ENCODE measurements at regions not wholly inside any gene's neighbourhood (a gene's known extent, or its start where the extent isn't known, plus 50 kb on each side); places are given as distances from the start of the nearest gene placed in this dataset.

DNA sequence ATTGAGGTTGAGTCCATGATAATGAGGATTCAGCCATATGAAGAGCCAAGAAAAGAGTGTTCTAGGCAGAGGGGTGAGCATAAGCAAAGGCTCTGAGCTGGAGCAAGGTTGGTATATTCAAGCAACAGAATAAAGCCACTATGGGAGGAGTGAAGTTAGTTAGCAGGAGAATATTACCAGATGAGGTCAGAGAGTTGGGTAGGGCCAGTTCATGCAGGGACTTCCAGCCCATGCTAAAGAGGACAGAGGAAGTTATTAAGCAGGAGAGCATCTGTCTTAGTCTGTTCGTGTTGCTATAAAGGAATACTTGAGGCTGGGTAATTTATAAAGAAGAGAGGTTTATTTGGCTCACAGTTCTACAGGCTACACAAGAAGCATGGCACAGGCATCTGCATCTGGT, 57.1 kb upstream of the ATG10 start:
- DNase-seq (ENCODE audit: low spot score in 2 of 2) (no peak), FAIRE-seq (no peak)

DNA sequence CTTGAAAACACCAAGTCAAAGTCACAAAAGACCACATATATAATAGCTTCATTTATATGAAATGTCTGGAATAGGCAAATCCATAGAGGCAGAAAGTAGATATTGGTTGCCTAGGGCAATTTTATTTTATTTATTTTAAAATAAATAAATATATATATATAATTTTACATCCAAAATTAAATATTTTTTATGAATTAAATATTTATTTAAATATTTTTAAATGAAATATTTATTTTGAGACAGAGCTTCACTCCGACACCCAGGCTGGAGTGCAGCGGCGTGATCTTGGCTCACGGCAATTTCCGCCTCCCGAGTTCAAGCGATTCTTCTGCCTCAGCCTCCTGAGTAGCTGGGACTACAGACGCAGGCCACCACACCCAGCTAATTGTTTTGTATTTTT, 58.9 kb upstream of the ATG10 start:
- DNase-seq (ENCODE audit: low spot score in 2 of 2): no peak

DNA sequence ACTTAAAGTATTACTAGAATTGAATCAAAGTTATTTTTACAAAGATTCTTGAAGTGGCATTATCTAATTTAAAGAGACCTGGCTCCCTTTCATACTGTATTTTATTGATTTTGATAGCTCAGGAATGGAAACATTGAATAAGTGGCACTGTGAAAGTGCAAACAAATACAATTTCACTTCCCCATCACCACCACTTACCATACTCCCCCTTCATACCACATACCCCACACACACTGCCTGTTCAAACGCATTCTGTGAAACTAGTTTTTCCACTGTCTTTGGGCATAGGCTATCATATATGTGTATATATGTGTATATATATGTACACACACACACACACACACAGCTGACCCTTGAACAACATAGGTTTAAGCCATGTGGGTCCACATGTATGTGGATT, 62.1 kb upstream of the ATG10 start:
- no peak for DNase-seq (ENCODE audit: low spot score in 2 of 2)
- no peak for FAIRE-seq

More for the DNA sequence above, 58.9 kb upstream of the ATG10 start:
- FAIRE-seq: no peak

DNA sequence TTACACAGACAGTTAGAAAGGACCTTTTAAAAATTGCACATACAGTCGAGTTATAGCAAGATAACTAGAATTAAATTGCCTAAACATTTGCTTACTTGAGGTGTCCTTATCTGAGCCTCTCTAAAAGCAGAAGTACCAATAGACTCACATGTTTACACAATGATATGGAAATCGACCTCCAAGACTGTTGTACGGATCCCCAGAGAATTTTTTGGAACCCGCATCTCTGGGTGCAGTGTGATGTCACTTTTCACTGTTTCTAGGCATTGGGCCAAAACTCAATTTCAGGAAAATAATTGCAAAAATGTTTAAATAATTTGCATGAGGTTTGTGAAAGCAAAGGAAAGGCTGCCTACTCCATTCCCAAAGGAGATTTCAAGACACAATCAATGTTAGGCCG, 63.1 kb upstream of the ATG10 start:
- no peak for DNase-seq (ENCODE audit: low spot score in 2 of 2)
- no peak for FAIRE-seq

DNA sequence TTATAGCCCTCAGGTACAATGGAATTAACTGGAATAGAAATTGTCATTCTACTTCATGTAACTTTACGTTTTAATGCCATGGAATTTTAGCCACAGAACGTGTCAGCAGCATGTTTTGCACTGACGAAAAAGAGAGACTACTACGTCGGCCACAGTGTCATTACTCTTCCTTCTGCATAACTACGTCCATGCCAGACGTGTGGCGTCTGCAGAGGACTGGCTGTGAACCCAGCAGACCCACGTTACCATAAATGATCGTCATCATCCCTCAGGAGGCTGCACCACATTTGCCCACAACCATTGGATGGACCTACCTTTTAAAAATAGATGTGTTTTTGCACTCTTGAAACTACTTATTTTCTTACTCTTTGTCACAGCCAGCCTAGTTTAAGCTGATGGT, 63.8 kb upstream of the ATG10 start:
- DNase-seq (ENCODE audit: low spot score in 2 of 2) (no peak), FAIRE-seq (no peak)

DNA sequence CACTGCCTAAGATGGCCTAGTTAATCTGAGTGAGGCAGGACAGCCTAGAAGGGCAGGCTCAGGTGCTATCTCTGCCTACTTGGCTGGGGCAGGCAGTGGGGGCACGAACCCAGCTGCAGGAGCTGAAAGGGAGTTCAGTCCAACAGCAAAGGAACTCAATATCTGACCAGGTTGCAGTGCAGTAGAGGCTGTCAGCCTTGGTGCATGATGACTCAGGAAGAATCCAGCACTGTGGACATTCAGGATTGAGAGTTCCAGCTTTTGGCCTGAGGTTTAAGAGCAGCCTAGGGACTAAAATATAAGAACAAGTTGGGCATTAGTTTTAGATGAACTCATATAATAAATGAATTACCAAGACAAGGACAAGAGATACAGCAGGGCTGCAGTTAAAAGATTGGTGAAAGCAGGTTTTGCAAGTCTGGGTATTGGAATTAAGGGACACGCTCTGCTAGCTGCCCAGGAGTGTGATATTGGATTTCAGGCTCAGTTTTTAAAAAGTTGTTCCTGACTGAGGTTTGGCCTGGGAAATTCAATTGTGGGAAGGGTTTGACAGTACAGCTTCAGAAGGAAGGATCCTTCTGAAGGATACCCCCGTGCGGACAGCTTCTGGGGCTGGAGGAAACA, 64.7 kb upstream of the ATG10 start:
- DNase-seq (ENCODE audit: low spot score in 2 of 2) (no peak), FAIRE-seq (no peak)

DNA sequence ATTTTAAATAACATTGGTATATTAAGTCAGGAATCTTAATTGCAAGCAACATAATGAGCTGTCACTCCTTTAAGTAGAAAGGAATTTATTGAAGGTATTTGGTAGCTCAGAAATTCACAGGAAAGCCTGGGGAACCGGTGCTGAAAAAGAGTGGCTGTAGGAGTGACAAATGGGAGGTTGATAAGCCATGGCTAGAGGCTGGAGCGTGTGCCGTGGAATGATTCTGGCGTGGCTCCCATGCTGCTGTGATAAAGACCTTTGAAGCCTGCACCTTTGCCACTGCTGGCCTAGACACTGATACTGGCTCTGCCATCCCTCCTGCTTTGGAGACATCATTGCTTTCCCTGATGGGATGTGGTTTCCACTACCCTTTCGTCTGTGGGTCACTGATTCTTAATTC, 65.7 kb upstream of the ATG10 start:
- FAIRE-seq: no peak

DNA sequence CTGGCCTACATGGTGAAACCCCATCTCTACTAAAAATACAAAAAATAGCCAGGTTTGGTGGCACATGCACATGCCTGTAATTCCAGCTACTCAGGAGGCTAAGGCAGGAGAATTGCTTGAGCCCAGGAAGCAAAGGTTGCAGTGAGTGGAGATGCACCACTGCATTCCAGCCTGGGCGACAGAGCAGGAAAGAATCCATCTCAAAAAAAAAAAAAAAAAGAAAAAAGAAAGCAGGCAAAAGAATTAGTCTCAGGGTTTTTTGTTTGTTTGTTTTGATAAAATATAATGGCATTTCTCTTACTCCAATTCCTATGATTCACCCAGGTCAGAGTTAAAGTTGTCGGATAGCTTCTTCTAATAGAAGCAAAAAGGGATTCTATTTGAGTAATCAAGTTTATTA, 67.0 kb upstream of the ATG10 start:
- FAIRE-seq (no peak), DNase-seq (ENCODE audit: low spot score in 2 of 2) (no peak)

More for the DNA sequence above, 65.7 kb upstream of the ATG10 start:
- DNase-seq (ENCODE audit: low spot score in 2 of 2): no peak

DNA sequence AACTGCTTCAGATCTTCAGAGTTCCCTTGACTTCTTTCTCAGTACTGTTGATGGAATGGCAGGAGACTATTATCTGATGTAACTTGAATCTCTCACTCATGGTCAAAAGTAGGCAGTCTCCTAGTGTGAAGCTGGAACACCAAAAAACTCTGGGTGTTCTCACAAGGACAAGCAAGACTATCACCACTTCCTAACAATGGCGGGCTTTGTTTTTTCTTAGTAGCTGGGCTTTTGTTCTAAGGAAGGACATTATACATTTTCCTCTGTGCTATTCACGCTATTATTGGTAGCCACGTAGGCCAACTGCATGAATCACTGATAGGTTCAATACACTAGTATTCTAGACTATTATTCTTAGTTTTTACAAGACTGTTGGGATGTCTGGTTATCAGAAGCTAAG, 67.7 kb upstream of the ATG10 start:
- no peak for FAIRE-seq

DNA sequence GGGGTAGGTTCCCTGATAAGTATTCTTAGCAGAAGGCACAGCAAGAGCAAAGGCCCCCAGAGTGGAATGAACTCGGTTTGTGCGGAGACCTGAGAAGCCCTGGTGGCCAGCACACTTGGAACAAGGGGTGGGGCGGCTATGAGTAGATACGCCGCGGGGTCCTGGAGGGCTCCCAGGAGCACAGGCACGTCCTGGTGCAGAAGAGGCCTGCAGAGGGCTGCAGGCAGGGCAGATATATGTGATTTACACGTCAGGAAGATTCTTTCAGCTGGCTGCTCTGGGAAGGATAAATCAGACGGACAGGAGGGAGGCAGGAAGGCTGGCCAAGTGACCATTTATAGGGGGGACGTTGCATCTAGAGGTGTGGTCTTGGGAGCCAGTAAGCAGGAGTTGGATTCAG, 70.2 kb upstream of the ATG10 start:
- DNase-seq (ENCODE audit: low spot score in 2 of 2) (no peak), FAIRE-seq (no peak)

More for the DNA sequence above, 67.7 kb upstream of the ATG10 start:
- DNase-seq (ENCODE audit: low spot score in 2 of 2): no peak

DNA sequence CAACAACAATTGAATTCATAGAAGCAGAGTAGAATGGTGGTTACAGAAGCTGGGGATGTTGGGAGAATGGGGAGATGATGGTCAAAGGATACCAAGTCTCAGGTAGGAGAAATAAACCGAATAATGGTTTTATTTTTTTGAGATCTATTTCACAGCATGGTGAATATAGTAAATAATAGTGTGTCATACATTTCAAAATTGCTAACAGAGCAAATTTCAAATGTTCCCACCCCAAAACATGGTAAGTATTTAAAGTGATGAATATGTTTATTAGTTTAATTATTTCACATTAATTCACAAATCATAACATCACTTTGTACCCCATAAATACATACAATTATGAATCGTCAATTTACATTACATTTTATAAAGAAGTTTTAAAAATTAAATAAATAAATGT, 72.7 kb upstream of the ATG10 start:
- FAIRE-seq: no peak
- DNase-seq (ENCODE audit: low spot score in 2 of 2): no peak

DNA sequence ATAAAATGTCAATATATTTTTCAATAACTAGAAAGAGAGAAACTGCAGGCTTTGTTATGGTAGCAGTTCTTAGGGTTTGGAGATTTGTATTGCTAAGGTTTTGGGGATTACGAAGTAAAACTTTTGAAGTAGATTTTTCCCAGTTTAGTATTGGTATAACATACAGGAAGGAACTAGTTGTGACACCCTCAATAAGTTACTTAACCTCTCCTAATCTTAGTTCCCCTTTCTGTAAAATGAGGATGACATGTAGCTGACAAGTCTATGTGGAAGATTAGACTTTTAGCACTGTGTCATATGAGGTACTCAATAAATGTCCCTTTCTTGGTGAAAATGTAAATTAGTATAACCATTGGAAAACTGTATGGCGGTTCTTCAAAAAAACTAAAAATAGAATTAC, 73.4 kb upstream of the ATG10 start:
- no peak for DNase-seq (ENCODE audit: low spot score in 2 of 2)
- FAIRE-seq: no peak

DNA sequence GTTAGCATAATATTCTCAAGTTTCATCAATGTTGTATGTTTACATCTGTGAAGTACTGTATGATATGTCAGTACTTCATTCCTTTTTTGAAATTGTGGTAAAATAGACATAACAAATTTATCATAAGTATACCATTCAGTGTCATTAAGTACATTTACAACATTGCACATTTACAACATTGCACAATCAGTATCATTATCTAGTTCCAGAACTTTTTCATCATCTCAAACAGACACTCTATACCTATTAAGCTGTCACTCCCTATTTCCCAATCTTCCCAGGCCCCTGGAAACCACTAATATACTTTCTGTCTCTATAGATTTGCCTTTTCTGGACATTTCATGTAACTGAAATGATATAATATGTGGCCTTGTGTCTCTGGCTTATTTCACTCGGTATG, 75.1 kb upstream of the ATG10 start:
- FAIRE-seq: no peak

DNA sequence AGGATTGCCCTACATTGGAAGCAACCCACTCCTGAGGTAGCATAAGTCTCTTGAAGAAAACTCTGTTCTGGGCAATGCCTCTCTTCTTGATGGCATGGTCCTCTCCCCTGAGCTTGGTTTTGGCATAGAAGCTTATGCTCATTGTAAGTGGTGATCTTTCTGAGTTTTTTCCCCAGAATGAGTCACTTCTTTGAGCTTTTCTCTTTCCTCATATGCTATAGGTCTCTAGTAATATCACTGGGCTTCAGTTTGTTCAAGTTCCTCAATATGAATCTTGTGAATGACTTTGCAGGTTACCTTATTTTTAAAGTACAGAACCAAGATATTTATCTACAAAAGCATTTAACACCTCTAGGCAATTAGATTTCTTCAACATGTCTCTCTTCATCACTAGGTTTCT, 76.5 kb upstream of the ATG10 start:
- DNase-seq (ENCODE audit: low spot score in 2 of 2) (no peak), FAIRE-seq (no peak)

More for the DNA sequence above, 75.1 kb upstream of the ATG10 start:
- DNase-seq (ENCODE audit: low spot score in 2 of 2): no peak

DNA sequence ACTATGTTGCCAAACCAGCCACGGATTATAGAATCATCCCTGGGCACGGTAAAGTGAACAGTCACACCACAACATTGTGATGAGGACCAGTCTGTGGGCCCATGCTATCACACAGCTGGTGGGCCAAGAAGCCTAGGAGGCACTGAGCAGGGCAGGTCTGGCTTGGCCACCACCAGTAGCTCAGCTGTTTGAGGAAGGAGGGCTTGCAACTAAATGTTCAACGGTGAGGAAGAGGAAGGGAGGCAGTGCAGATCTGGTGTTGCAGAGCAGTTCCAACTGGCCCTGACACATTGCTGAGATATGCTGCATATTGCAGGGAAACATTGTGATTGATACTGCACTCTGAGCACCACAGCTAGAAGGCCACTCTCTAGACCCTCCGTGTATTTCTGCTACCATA, 77.9 kb upstream of the ATG10 start:
- FAIRE-seq (no peak), DNase-seq (ENCODE audit: low spot score in 2 of 2) (no peak)

DNA sequence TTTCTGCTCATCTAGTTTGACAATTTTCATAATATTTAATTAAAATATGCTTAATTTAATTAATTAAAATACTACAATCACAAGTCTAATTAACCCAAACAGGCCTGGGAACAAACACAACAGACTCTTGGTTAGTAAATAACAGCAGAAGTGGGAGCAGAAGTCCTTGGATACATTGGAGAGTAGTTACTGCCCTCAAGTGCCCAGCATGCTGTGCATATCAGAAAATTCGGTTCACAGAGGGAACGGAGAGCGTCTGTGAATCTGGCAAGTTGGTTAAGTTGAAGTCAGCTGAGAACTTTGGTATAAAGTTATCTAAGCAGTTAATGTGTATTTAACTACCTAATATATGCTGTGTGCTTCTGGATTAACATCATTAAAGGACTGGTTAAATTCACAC, 87.0 kb upstream of the ATG10 start:
- DNase-seq (ENCODE audit: low spot score in 2 of 2) (no peak), FAIRE-seq (peak; percentile 55)

DNA sequence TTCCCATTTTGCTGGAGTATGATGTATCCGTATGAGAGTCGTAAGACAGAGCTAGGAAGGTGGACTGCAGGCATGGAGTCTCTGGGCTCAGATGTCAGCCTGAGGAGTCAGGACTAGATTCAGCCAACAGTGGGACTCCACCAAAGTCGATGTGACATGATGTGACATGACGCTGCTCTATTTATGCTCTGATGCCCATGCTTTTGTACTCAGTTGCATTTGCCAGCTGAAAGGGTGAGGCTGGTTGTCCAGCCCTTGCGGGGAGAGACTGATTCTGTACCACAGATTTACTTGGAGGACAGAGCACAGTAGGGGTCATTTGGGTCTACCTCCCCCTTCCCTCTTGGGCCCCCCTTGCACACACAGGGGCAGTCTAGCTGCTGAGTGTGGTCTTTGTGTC, 88.5 kb upstream of the ATG10 start:
- DNase-seq (ENCODE audit: low spot score in 2 of 2) (no peak), FAIRE-seq (no peak)

DNA sequence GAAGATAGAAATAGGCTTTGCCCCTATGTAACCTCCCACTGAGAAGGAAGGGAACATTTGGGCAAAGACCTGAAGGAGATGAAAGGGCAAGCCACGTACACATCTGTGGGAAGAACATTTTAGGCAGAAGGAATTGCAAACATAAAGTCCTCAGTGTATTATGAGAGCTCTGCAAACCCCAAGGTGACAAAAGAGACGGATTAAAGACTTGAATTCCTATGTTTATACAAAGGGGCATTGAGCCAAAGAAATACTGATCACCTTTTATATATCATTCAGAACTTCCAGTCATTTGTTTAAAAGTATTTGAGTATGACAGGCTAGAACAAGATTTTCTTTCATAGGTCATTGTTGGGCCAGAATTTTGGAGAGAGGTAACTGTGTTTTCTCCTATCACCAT, 90.2 kb upstream of the ATG10 start:
- DNase-seq (ENCODE audit: low spot score in 2 of 2) (no peak), FAIRE-seq (no peak)

DNA sequence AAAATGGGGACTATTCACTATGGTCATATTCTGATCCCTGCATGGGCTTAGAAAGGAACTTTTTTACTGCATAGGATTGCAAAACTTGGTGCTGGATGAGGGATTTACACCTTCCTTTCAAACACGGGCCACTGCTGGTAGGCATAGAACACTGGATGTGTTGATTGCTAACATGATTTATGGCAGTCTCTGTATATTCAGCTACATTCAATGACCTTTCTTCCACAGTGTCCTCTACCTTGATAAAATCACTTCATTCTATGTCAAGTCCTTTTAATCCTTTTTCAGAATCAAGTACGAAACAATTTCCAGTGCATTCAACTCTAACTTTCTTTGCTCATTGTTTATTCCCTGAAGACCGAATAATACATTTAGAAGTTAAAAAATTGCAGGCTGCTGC, 91.9 kb upstream of the ATG10 start:
- DNase-seq (ENCODE audit: low spot score in 2 of 2): no peak
- FAIRE-seq: no peak

DNA sequence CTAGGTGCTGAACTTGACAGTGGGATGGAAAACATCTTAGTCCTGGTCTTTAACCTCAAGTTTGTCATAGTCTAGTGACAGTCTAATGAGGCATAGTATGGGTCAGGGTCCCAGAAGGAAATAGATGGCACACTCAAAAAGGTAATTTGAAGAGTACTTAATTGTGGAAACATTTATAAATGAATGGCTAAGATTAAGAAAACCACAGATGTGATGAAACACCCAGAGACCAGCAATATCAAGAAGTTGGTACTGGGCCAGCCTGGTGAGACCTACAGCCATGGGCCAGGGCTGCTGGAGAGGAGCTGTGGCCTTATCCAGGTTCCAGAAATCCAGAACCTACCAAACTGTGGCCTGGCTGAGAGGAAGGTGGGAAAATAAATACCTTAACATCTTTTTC, 93.5 kb upstream of the ATG10 start:
- no peak for FAIRE-seq
- no peak for DNase-seq (ENCODE audit: low spot score in 2 of 2)

DNA sequence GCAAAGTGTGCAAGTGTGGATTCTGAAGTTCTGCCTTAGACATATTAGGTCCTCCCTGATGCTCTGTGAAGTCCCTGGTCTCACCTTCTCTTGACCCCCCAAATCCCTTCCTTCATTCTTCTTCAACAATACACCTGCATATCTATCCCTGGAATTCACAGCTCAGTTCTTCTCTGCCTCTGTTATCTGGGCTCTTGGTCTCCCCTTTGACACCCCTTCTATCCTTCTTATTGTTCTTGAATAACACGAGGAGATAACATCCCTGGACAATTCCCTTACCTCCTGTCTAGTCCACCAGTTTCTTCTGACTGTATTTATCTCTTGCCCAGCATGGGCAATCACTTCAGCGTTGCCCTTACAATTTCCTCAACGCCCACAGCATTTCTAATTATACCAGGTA, 104.8 kb upstream of the ATG10 start:
- DNase-seq (ENCODE audit: low spot score in 2 of 2) (no peak), FAIRE-seq (no peak)

DNA sequence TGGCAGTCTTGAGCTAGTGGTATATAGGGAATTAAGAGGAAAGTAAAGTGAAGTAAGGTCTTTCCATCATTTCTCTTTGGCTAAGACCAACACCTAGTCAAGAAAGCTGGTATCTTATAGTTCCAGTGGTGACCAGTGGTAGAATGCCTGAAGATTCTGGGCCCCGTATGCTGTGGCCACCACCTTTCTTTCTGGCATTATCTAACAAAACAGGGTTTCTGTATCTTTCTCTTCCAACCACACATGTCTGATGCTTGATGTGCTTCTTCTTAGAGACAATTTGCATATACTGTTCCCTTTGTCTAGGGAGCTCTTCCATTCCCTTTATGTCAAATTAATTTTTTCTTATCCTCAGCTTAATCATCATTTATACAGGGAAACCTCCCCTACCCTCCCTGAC, 109.9 kb upstream of the SSBP2 start:
- DNase-seq (ENCODE audit: low spot score in 2 of 2): no peak
- FAIRE-seq: no peak

DNA sequence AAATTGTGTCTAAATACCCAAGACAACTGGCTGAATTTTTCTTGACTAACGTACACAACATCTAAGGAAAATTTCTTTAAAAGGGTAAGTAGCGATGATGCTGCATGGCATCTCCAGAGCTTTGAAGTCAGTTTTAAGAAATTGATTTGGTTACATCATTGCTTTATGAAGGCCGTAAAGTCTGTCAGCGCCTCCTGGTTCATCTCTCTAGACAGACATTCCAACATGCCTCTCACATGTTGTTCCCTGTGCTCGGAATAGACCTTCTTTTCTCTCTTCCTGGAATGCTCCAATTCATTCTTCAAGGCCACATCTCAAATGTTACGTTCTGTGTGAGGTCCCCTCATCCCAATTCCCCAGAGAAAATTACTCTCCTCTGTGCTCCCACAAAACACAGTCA, 108.7 kb upstream of the SSBP2 start:
- DNase-seq (ENCODE audit: low spot score in 2 of 2) (no peak), FAIRE-seq (no peak)

Measured in frontal cortex (tissue), 3 donors.